ENCODE measurements at regions not wholly inside any gene's neighbourhood (a gene's known extent, or its start where the extent isn't known, plus 50 kb on each side); places are given as distances from the start of the nearest gene placed in this dataset.

GRCh38 chr20:62536871-62537401 lies 61.1 kb upstream of the GATA5 start:
- peak overlapping the region; percentile 83 for H3K27ac ChIP-seq (ENCODE audit: low read depth, low read length)
- peaks cover 48% of the 10 kb centered on the region for H3K4me1 ChIP-seq (ENCODE audit: insufficient read depth, low read length)
- H3K9me3 ChIP-seq (ENCODE audit: low read length), result no peaks in the 10 kb centered on the region
- H3K4me3 ChIP-seq (ENCODE audit: low read depth in 1 of 2, low read length in 2 of 2), result no peak overlapping the region
- no peaks in the 10 kb centered on the region for H3K27me3 ChIP-seq (ENCODE audit: control insufficient read depth in 1 of 2, insufficient read depth in 2 of 2, low read length in 2 of 2)
- H3K36me3 ChIP-seq (ENCODE audit: insufficient read depth, low read length), result no peaks in the 10 kb centered on the region
- H3K9ac ChIP-seq (ENCODE audit: low read length), result peak overlapping the region; percentile 27

- H3K4me1 ChIP-seq (ENCODE audit: insufficient read depth, low read length), result peaks cover 48% of the 10 kb centered on the region
Measured at GRCh38 chr20:62537649-62538292, 62.0 kb upstream of the GATA5 start.

GRCh38 chr20:62539198-62540045 lies 63.6 kb upstream of the GATA5 start:
- peak overlapping the region; percentile 53 for H3K9ac ChIP-seq (ENCODE audit: low read length)
- H3K4me3 ChIP-seq (ENCODE audit: low read depth in 1 of 2, low read length in 2 of 2), result no peak overlapping the region
- no peaks in the 10 kb centered on the region for H3K36me3 ChIP-seq (ENCODE audit: insufficient read depth, low read length)
- no peaks in the 10 kb centered on the region for H3K27me3 ChIP-seq (ENCODE audit: control insufficient read depth in 1 of 2, insufficient read depth in 2 of 2, low read length in 2 of 2)
- H3K4me1 ChIP-seq (ENCODE audit: insufficient read depth, low read length), result peaks cover 57% of the 10 kb centered on the region
- no peaks in the 10 kb centered on the region for H3K9me3 ChIP-seq (ENCODE audit: low read length)
- peak overlapping the region; percentile 83 for H3K27ac ChIP-seq (ENCODE audit: low read depth, low read length)

More at GRCh38 chr20:62537649-62538292, 62.0 kb upstream of the GATA5 start:
- no peaks in the 10 kb centered on the region for H3K27me3 ChIP-seq (ENCODE audit: control insufficient read depth in 1 of 2, insufficient read depth in 2 of 2, low read length in 2 of 2)
- H3K9ac ChIP-seq (ENCODE audit: low read length), result no peak overlapping the region
- no peaks in the 10 kb centered on the region for H3K9me3 ChIP-seq (ENCODE audit: low read length)
- peak overlapping the region; percentile 83 for H3K27ac ChIP-seq (ENCODE audit: low read depth, low read length)
- H3K36me3 ChIP-seq (ENCODE audit: insufficient read depth, low read length), result no peaks in the 10 kb centered on the region
- H3K4me3 ChIP-seq (ENCODE audit: low read depth in 1 of 2, low read length in 2 of 2), result no peak overlapping the region

GRCh38 chr20:62540504-62540903 lies 64.7 kb upstream of the GATA5 start:
- Histone ChIP-seq H3K9ac (ENCODE audit: low read length) (peak overlapping the region; percentile 53), H3K27me3 (ENCODE audit: control insufficient read depth in 1 of 2, insufficient read depth in 2 of 2, low read length in 2 of 2) (no peaks in the 10 kb centered on the region), H3K9me3 (ENCODE audit: low read length) (no peaks in the 10 kb centered on the region), H3K27ac (ENCODE audit: low read depth, low read length) (peak overlapping the region; percentile 83), H3K4me1 (ENCODE audit: insufficient read depth, low read length) (peaks cover 57% of the 10 kb centered on the region), H3K4me3 (ENCODE audit: low read depth in 1 of 2, low read length in 2 of 2) (no peak overlapping the region), H3K36me3 (ENCODE audit: insufficient read depth, low read length) (peaks cover under 1% of the 10 kb centered on the region)

- Histone ChIP-seq H3K9ac (ENCODE audit: low read length) (no peak overlapping the region), H3K4me1 (ENCODE audit: insufficient read depth, low read length) (peaks cover 55% of the 10 kb centered on the region), H3K27ac (ENCODE audit: low read depth, low read length) (no peak overlapping the region), H3K9me3 (ENCODE audit: low read length) (no peaks in the 10 kb centered on the region), H3K27me3 (ENCODE audit: control insufficient read depth in 1 of 2, insufficient read depth in 2 of 2, low read length in 2 of 2) (no peaks in the 10 kb centered on the region), H3K36me3 (ENCODE audit: insufficient read depth, low read length) (peaks cover 8% of the 10 kb centered on the region), H3K4me3 (ENCODE audit: low read depth in 1 of 2, low read length in 2 of 2) (no peak overlapping the region)
Measured at GRCh38 chr20:62542862-62543261, 67.1 kb upstream of the GATA5 start.

- Histone ChIP-seq H3K9ac (ENCODE audit: low read length) (no peak overlapping the region), H3K27ac (ENCODE audit: low read depth, low read length) (no peak overlapping the region), H3K4me1 (ENCODE audit: insufficient read depth, low read length) (peaks cover 57% of the 10 kb centered on the region), H3K36me3 (ENCODE audit: insufficient read depth, low read length) (peaks cover 8% of the 10 kb centered on the region), H3K27me3 (ENCODE audit: control insufficient read depth in 1 of 2, insufficient read depth in 2 of 2, low read length in 2 of 2) (no peaks in the 10 kb centered on the region), H3K4me3 (ENCODE audit: low read depth in 1 of 2, low read length in 2 of 2) (peak overlapping the region in 1 of 2 donors; percentile 18), H3K9me3 (ENCODE audit: low read length) (no peaks in the 10 kb centered on the region)
Measured at GRCh38 chr20:62543470-62544302, 67.9 kb upstream of the GATA5 start.

GRCh38 chr20:62544505-62545055 lies 68.8 kb upstream of the GATA5 start:
- H3K4me3 ChIP-seq (ENCODE audit: low read depth in 1 of 2, low read length in 2 of 2), result no peak overlapping the region
- peaks cover 60% of the 10 kb centered on the region for H3K4me1 ChIP-seq (ENCODE audit: insufficient read depth, low read length)
- no peaks in the 10 kb centered on the region for H3K9me3 ChIP-seq (ENCODE audit: low read length)
- no peaks in the 10 kb centered on the region for H3K27me3 ChIP-seq (ENCODE audit: control insufficient read depth in 1 of 2, insufficient read depth in 2 of 2, low read length in 2 of 2)
- H3K9ac ChIP-seq (ENCODE audit: low read length), result no peak overlapping the region
- no peak overlapping the region for H3K27ac ChIP-seq (ENCODE audit: low read depth, low read length)
- H3K36me3 ChIP-seq (ENCODE audit: insufficient read depth, low read length), result peaks cover 8% of the 10 kb centered on the region

- Histone ChIP-seq H3K9ac (ENCODE audit: low read length) (no peak overlapping the region), H3K36me3 (ENCODE audit: insufficient read depth, low read length) (peaks cover 8% of the 10 kb centered on the region), H3K4me1 (ENCODE audit: insufficient read depth, low read length) (peaks cover 55% of the 10 kb centered on the region)
Measured at GRCh38 chr20:62545271-62545670, 69.5 kb upstream of the GATA5 start.

GRCh38 chr20:62545901-62546525 lies 70.2 kb upstream of the GATA5 start:
- H3K27me3 ChIP-seq (ENCODE audit: control insufficient read depth in 1 of 2, insufficient read depth in 2 of 2, low read length in 2 of 2), result peaks cover 0 to 7% of the 10 kb centered on the region in 2 donors
- no peak overlapping the region for H3K4me3 ChIP-seq (ENCODE audit: low read depth in 1 of 2, low read length in 2 of 2)
- no peak overlapping the region for H3K27ac ChIP-seq (ENCODE audit: low read depth, low read length)
- no peak overlapping the region for H3K9ac ChIP-seq (ENCODE audit: low read length)
- H3K36me3 ChIP-seq (ENCODE audit: insufficient read depth, low read length), result peaks cover 8% of the 10 kb centered on the region
- H3K9me3 ChIP-seq (ENCODE audit: low read length), result no peaks in the 10 kb centered on the region
- peaks cover 47% of the 10 kb centered on the region for H3K4me1 ChIP-seq (ENCODE audit: insufficient read depth, low read length)

More at GRCh38 chr20:62545271-62545670, 69.5 kb upstream of the GATA5 start:
- no peaks in the 10 kb centered on the region for H3K9me3 ChIP-seq (ENCODE audit: low read length)
- no peak overlapping the region for H3K27ac ChIP-seq (ENCODE audit: low read depth, low read length)
- H3K4me3 ChIP-seq (ENCODE audit: low read depth in 1 of 2, low read length in 2 of 2), result no peak overlapping the region
- H3K27me3 ChIP-seq (ENCODE audit: control insufficient read depth in 1 of 2, insufficient read depth in 2 of 2, low read length in 2 of 2), result no peaks in the 10 kb centered on the region

GRCh38 chr20:62546606-62547005 lies 70.8 kb upstream of the GATA5 start:
- peaks cover 8% of the 10 kb centered on the region for H3K36me3 ChIP-seq (ENCODE audit: insufficient read depth, low read length)
- H3K4me1 ChIP-seq (ENCODE audit: insufficient read depth, low read length), result peaks cover 41% of the 10 kb centered on the region
- H3K4me3 ChIP-seq (ENCODE audit: low read depth in 1 of 2, low read length in 2 of 2), result no peak overlapping the region
- H3K9ac ChIP-seq (ENCODE audit: low read length), result no peak overlapping the region
- H3K27me3 ChIP-seq (ENCODE audit: control insufficient read depth in 1 of 2, insufficient read depth in 2 of 2, low read length in 2 of 2), result peaks cover 0 to 10% of the 10 kb centered on the region in 2 donors
- H3K9me3 ChIP-seq (ENCODE audit: low read length), result no peaks in the 10 kb centered on the region
- H3K27ac ChIP-seq (ENCODE audit: low read depth, low read length), result no peak overlapping the region
